Peyer's patch (tissue), 4 donors: ENCODE measurements at regions not wholly inside any gene's neighbourhood (a gene's known extent, or its start where the extent isn't known, plus 50 kb on each side); places are given as distances from the start of the nearest gene placed in this dataset.
"Not testable (repeated sequence)": the region's sequence is repeated elsewhere in the genome, so short reads cannot be mapped to it uniquely, and the experiment has no call there.

ENCODE experiments used
- DNase-seq, 3 donors: peaks; one replicate each; pipeline ENCODE4 v3.0.0-alpha.2; 2017 to 2019
- H3K27ac ChIP-seq, 4 donors: fragments of 200-600 bp; sonication (generic); one replicate each; pipeline ENCODE4 v1.5.1; 2016 to 2019
- H3K27me3 ChIP-seq, 2 donors: fragments of 200-600 bp; sonication (generic); one replicate each; pipeline ENCODE4 v1.5.1; 2019
- H3K36me3 ChIP-seq, 3 donors: fragments of 200-600 bp; sonication (generic); one replicate each; pipeline ENCODE4 v1.5.1; 2016 to 2019
- H3K4me1 ChIP-seq, 4 donors: fragments of 200-600 bp; sonication (generic); one replicate each; pipeline ENCODE4 v1.5.1; 2016 to 2019
- H3K4me3 ChIP-seq, 4 donors: fragments of 200-600 bp; sonication (generic); 1 replicate in 3 of 4; 2 replicates in 1 of 4; pipeline ENCODE4 v1.5.1; 2016 to 2019; ENCODE audit warnings: mild to moderate bottlenecking in 1 of 4
- H3K9me3 ChIP-seq, 4 donors: fragments of 200-600 bp; sonication (generic); one replicate each; pipeline ENCODE4 v1.5.1; 2016 to 2019; ENCODE audit warnings: mild to moderate bottlenecking in 1 of 4
- CTCF ChIP-seq, 6 experiments: fragments of 450-650 bp in 4 of 6; fragments of 200-600 bp in 2 of 6; sonication (generic) in 1 of 6; IDR thresholded peaks; one replicate each; pipeline ENCODE4 v1.5.1; 2017 to 2019; ENCODE audit warnings: antibody characterized with exemption in 6 of 6, mild to moderate bottlenecking in 3 of 6, moderate library complexity in 1 of 6
- POLR2A ChIP-seq, 2 donors: fragments of 450-650 bp; IDR thresholded peaks; one replicate each; pipeline ENCODE4 v1.5.1; 2017; ENCODE audit warnings: antibody characterized with exemption in 2 of 2, mild to moderate bottlenecking in 2 of 2, moderate library complexity in 2 of 2

GRCh38 chr6:121885399-121886152 lies 450.1 kb downstream of the GJA1 start:
- H3K4me3 ChIP-seq: no peak overlapping the region
- H3K36me3 ChIP-seq: no peaks in the 10 kb centered on the region
- no peaks in the 10 kb centered on the region for H3K4me1 ChIP-seq
- no peak for TF ChIP-seq POLR2A (IDR thresholded peaks at IDR 0.05)
- no peak for TF ChIP-seq CTCF (IDR thresholded peaks at IDR 0.05)
- no peak overlapping the region for H3K27ac ChIP-seq
- no peaks in the 10 kb centered on the region for H3K27me3 ChIP-seq
- no peaks in the 10 kb centered on the region for H3K9me3 ChIP-seq
- no peak for DNase-seq

GRCh38 chr6:121886223-121886830 lies 450.9 kb downstream of the GJA1 start:
- Histone ChIP-seq H3K9me3 (no peaks in the 10 kb centered on the region), H3K4me1 (no peaks in the 10 kb centered on the region), H3K27me3 (no peaks in the 10 kb centered on the region), H3K27ac (no peak overlapping the region), H3K4me3 (no peak overlapping the region), H3K36me3 (no peaks in the 10 kb centered on the region)
- TF ChIP-seq CTCF (IDR thresholded peaks at IDR 0.05) (no peak), POLR2A (IDR thresholded peaks at IDR 0.05) (no peak)
- DNase-seq: no peak

GRCh38 chr6:121887724-121888123 lies 452.3 kb downstream of the GJA1 start:
- Histone ChIP-seq H3K4me3 (no peak overlapping the region), H3K27me3 (no peaks in the 10 kb centered on the region), H3K27ac (no peak overlapping the region), H3K36me3 (no peaks in the 10 kb centered on the region), H3K4me1 (no peaks in the 10 kb centered on the region), H3K9me3 (no peaks in the 10 kb centered on the region)
- DNase-seq: no peak
- no peak for TF ChIP-seq POLR2A (IDR thresholded peaks at IDR 0.05)
- no peak for TF ChIP-seq CTCF (IDR thresholded peaks at IDR 0.05)

GRCh38 chr6:121890307-121890910 lies 455.0 kb downstream of the GJA1 start:
- no peak overlapping the region for H3K4me3 ChIP-seq
- TF ChIP-seq POLR2A (IDR thresholded peaks at IDR 0.05) (no peak), CTCF (IDR thresholded peaks at IDR 0.05) (no peak)
- no peak overlapping the region for H3K27ac ChIP-seq
- H3K9me3 ChIP-seq: no peaks in the 10 kb centered on the region
- no peak for DNase-seq
- no peaks in the 10 kb centered on the region for H3K36me3 ChIP-seq
- H3K4me1 ChIP-seq: no peaks in the 10 kb centered on the region
- no peaks in the 10 kb centered on the region for H3K27me3 ChIP-seq

GRCh38 chr6:121895731-121896130 lies 460.3 kb downstream of the GJA1 start:
- not testable (repeated sequence) for H3K4me3 ChIP-seq, H3K9me3 ChIP-seq, H3K27ac ChIP-seq, H3K36me3 ChIP-seq, H3K4me1 ChIP-seq, H3K27me3 ChIP-seq, DNase-seq

GRCh38 chr6:121896363-121896762 lies 460.9 kb downstream of the GJA1 start:
- no peak overlapping the region for H3K27ac ChIP-seq

More at GRCh38 chr6:121896363-121896762, 460.9 kb downstream of the GJA1 start:
- H3K27me3 ChIP-seq: no peaks in the 10 kb centered on the region
- no peaks in the 10 kb centered on the region for H3K9me3 ChIP-seq
- no peaks in the 10 kb centered on the region for H3K36me3 ChIP-seq
- DNase-seq: no peak
- TF ChIP-seq POLR2A (IDR thresholded peaks at IDR 0.05) (no peak), CTCF (IDR thresholded peaks at IDR 0.05) (no peak)
- H3K4me1 ChIP-seq: no peaks in the 10 kb centered on the region
- H3K4me3 ChIP-seq: no peak overlapping the region
